Stimulated activated CD8-positive, alpha-beta memory T cell treated with anti-CD3 and anti-CD28 coated beads, Interleukin-2, amount 100 ng/mL, for 1 hour (primary cell): ENCODE measurements at regions not wholly inside any gene's neighbourhood (a gene's known extent, or its start where the extent isn't known, plus 50 kb on each side); places are given as distances from the start of the nearest gene placed in this dataset.
"Not testable (repeated sequence)": the region's sequence is repeated elsewhere in the genome, so short reads cannot be mapped to it uniquely, and the experiment has no call there.

Source experiments
- DNase-seq, 2 donors: peaks; one replicate each; pipeline ENCODE4 v3.0.0-alpha.2; 2020; ENCODE audit warnings: low read depth in 2 of 2

- no peak for DNase-seq
These were observed 398.5 kb downstream of the REEP3 start for GRCh38 chr10:63919575-63920279.

- DNase-seq = no peak
These were observed 399.7 kb downstream of the REEP3 start for GRCh38 chr10:63920926-63921325.

- no peak for DNase-seq
These were observed 400.8 kb downstream of the REEP3 start for GRCh38 chr10:63921908-63922467.

DNA sequence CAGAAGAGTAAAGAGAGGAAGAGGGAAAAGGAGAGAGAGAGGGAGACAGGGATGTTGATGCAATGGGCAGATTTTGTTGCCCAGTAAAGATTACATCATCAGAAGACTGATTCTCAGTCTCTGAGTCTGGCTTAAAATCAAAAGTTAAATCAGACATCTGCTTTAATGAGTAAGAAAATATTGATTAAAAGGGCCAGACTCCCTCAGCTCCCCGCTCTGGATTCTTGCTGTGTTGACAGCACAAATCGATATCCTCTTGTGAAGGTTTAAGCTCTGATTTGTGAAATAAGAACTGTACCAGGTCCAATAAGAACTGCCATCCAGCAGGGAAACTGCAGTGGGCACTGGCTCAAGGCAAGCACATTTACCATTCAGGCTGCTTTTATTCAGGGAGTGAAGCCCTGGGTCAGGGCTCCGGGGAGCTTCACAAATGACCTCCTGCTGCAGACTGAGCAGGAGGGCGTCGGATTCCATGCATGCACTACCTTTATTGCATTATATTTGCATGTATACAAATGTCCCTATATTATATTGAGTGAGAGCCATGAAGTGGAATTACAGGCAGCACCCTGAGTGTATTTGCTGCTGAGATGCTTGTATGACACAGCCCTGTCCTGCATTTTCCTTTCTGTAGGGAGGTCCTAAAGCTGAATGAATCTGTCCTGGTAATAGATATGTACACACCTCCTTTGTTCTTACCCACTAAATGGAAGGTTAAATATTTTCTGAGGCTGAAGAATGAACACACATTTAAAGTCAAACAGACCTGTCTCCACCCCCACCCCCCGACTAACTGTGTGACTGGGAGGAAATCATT, 401.5 kb downstream of the REEP3 start:
- no peak for DNase-seq

- no peak for DNase-seq
These were observed 408.7 kb downstream of the REEP3 start for GRCh38 chr10:63929831-63930467.

GRCh38 chr10:63930584-63930983, 409.4 kb downstream of the REEP3 start:
- no peak for DNase-seq

GRCh38 chr10:63935705-63936104, 414.5 kb downstream of the REEP3 start:
- no peak for DNase-seq

DNA sequence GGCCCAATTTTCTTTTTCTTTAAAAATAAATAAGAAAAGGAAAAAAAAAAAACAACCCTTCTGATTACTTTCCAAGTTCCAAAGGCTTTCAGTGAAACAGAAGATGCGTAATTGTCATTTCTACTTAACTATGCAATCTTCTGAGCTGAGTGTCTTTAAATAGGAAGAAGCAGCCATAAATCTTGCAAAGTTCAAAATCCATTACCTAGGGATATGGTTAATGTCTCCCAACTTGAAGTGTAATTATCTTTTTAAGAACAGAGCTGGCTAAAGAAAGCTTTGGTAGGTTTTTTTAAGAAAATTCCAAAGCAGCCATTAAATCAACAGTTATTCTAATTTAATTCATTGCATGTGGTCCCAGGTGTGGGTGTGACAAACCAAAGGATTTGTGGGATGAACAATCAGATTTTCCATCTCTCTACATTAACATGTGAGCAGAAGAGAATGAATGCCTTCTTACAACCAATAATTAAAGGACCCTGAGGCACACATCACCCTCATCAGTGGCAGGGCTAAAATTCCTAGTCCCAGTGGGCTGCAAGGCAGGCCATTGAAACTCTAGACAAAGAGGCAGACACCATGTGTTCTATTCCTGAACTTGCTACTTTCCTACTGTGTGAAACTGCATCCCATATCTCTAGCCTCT, 419.2 kb downstream of the REEP3 start:
- no peak for DNase-seq

- DNase-seq = no peak
These were observed 443.2 kb downstream of the REEP3 start for GRCh38 chr10:63964406-63964805.

GRCh38 chr10:63965846-63966245, 444.6 kb downstream of the REEP3 start:
- no peak for DNase-seq

DNA sequence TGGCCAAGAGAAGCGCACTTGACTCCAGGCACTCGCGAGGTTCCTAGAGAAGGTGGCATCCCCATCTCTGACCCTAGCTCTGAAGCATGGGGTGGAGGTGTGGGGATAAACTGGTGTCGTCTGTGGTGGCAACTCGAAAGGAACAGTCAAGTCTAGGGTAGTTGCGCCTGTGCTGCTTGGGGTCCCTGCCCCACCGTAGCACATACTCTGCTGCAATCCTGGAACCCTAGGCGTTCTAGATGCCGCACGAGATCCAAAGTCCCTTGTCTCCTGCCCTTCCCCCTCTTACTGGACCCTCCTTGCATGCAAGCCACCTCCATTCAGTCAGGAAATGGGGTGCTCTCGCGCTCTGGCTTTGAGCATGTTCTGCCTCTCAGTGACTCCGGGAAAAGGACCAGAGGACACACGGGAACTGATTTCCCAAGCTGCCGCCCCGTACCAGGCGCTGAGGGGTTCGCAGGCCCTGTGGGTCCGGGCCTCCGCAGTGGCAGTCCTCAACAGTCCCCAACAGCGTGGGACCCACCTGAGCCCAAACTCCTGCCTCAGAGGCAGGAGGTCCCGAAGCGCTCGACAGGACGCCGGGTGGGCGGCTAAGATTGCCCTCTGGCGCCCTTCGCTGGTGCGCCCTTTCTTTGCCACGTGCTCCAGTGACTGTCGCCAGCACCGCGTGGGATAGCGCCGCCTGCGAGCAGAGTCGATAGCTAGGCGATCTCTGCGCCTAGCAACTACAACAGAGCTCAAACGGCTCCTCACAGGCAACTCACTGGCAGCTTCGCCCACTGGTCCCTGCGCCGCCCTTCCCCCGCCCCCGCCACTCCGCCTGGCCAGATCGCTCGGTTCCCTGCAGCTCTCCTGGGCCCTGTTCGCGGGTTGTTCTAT, 452.0 kb downstream of the REEP3 start:
- no peak for DNase-seq

- no peak for DNase-seq
These were observed 455.3 kb downstream of the REEP3 start for GRCh38 chr10:63976538-63976937.

- DNase-seq = no peak
These were observed 456.2 kb downstream of the REEP3 start for GRCh38 chr10:63977329-63977923.

GRCh38 chr10:63980870-63981269, 459.7 kb downstream of the REEP3 start:
- DNase-seq = not testable (repeated sequence)

GRCh38 chr10:63984061-63984460, 462.9 kb downstream of the REEP3 start:
- not testable (repeated sequence) for DNase-seq

DNA sequence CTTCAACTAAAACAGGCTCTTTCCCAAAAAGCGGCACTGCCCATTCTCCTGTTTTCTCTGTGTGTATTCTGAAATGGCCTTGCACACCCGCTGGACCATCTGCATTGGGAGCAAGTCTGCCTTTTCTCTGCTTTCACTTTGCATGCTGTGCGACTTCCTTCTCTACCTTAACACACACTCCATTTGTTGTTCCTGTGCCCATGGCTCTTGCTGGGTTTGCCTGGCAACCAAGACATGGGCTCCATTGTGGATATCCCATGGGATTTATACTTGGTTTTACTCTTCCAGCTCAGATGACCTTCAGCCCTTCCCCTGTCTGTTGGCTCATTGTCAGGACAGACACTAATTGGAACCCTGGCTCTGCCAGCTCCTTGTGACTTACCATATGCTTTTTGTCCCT, 465.3 kb downstream of the REEP3 start:
- DNase-seq = no peak

DNA sequence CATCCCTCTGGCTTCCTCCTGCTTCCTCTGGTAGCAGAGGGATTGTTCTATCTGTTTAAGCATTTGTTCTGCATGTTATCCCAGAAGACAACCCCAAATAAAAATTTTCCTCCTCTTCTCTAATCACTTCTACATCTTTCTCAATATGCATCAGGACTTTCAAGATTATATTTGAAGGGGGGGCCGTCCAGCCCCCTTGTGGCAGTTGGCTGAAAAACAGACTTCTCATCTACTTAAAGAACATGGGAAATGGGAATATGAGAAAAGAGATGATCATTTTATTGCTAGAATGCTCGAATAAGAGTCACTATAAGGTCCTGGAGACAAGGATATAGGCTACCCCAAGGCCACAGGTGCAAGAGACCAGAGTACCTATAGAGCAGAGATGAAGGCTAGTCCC, 466.0 kb downstream of the REEP3 start:
- DNase-seq = no peak

DNA sequence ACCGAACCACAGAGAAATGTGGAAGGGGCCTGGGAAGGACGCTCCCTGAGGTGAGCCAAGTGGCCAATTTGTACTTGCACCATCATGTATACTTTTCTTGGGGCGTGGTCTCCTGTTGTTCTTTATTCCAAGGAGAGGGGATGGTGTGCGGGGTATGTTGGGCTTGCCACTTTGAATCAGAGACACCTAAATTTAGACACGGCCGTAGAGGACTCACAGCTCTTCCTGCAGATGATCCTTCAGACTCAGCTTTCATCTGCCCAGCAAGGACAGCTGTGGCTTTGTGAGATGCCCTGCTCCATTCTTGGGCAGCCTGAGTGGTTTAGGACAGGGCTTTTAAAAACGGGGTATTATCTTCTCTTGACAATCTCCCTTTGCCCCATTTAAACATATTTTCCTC, 473.2 kb downstream of the REEP3 start:
- DNase-seq = no peak

GRCh38 chr10:64007157-64007556, 486.0 kb downstream of the REEP3 start:
- DNase-seq = no peak

GRCh38 chr10:64010711-64011110, 489.5 kb downstream of the REEP3 start:
- no peak for DNase-seq
